ENCODE measurements at regions not wholly inside any gene's neighbourhood (a gene's known extent, or its start where the extent isn't known, plus 50 kb on each side); places are given as distances from the start of the nearest gene placed in this dataset.

DNA sequence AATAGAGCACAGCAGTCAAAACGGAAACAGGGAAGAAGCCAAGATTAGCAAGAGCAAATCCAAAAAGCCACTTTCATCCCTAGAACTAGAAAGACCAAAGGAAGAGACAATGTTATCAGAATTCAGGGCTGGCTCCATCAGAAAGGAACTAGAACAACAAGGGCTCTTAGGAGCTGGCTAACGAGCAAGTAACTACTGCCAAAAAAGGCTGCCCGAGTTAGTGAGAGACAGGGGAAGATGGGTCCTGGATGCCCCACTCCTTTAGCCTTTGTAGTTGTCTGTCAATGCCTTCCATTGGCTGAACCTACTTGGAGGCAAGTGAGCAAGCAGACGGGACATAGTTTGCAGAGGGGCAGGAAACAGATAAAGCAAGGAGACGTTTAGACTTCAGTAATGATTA is 240.4 kb downstream of the KLF12 start:
- TF ChIP-seq, protein P1, sequence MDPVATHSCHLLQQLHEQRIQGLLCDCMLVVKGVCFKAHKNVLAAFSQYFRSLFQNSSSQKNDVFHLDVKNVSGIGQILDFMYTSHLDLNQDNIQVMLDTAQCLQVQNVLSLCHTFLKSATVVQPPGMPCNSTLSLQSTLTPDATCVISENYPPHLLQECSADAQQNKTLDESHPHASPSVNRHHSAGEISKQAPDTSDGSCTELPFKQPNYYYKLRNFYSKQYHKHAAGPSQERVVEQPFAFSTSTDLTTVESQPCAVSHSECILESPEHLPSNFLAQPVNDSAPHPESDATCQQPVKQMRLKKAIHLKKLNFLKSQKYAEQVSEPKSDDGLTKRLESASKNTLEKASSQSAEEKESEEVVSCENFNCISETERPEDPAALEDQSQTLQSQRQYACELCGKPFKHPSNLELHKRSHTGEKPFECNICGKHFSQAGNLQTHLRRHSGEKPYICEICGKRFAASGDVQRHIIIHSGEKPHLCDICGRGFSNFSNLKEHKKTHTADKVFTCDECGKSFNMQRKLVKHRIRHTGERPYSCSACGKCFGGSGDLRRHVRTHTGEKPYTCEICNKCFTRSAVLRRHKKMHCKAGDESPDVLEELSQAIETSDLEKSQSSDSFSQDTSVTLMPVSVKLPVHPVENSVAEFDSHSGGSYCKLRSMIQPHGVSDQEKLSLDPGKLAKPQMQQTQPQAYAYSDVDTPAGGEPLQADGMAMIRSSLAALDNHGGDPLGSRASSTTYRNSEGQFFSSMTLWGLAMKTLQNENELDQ (tag by site-specific recombination; IDR thresholded peaks at IDR 0.05; ENCODE audit: low read depth), result no peak
- TF ChIP-seq, protein P2, sequence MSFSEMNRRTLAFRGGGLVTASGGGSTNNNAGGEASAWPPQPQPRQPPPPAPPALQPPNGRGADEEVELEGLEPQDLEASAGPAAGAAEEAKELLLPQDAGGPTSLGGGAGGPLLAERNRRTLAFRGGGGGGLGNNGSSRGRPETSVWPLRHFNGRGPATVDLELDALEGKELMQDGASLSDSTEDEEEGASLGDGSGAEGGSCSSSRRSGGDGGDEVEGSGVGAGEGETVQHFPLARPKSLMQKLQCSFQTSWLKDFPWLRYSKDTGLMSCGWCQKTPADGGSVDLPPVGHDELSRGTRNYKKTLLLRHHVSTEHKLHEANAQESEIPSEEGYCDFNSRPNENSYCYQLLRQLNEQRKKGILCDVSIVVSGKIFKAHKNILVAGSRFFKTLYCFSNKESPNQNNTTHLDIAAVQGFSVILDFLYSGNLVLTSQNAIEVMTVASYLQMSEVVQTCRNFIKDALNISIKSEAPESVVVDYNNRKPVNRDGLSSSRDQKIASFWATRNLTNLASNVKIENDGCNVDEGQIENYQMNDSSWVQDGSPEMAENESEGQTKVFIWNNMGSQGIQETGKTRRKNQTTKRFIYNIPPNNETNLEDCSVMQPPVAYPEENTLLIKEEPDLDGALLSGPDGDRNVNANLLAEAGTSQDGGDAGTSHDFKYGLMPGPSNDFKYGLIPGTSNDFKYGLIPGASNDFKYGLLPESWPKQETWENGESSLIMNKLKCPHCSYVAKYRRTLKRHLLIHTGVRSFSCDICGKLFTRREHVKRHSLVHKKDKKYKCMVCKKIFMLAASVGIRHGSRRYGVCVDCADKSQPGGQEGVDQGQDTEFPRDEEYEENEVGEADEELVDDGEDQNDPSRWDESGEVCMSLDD (tag by site-specific recombination; IDR thresholded peaks at IDR 0.05), result no peak
- no peak for TF ChIP-seq ZFP3 (tag by site-specific recombination; IDR thresholded peaks at IDR 0.05; ENCODE audit: low read depth)
- TF ChIP-seq CTCF (tag by site-specific recombination; IDR thresholded peaks at IDR 0.05), result no peak
- no peak for TF ChIP-seq ZSCAN30 (tag by site-specific recombination; IDR thresholded peaks at IDR 0.05)
- TF ChIP-seq ZNF561 (tag by site-specific recombination; IDR thresholded peaks at IDR 0.05; ENCODE audit: borderline replicate concordance), result no peak

All from HEK293 (cell line).